Lower leg skin (tissue), 4 donors: ENCODE measurements at regions not wholly inside any gene's neighbourhood (a gene's known extent, or its start where the extent isn't known, plus 50 kb on each side); places are given as distances from the start of the nearest gene placed in this dataset.

Experiments used
- DNase-seq, 2 donors: peaks; one replicate each; pipeline ENCODE4 v3.0.0-alpha.2; 2019; ENCODE audit warnings: low spot score in 2 of 2
- H3K4me3 ChIP-seq: fragments of 200-600 bp; sonication (generic); 2 replicates; pipeline ENCODE4 v1.5.1; 2017; ENCODE audit warnings: mild to moderate bottlenecking, low read depth; ENCODE audit not compliant: poor library complexity, severe bottlenecking
- POLR2A ChIP-seq, 2 donors: fragments of 450-650 bp; IDR thresholded peaks; one replicate each; pipeline ENCODE4 v1.6.1; 2016 to 2017; ENCODE audit warnings: antibody characterized with exemption in 2 of 2, mild to moderate bottlenecking in 1 of 2, moderate library complexity in 1 of 2
- WGBS, 2 donors: methylation state at CpG; one replicate each; pipeline ENCODE4 v1.1.5; 2018; 5-methylcytosine and 5-hydroxymethylcytosine counted together
- intact Hi-C: fragments of 100-400 bp; cut with DNase I; formaldehyde crosslinking; loops from one replicate; pipeline ENCODE4 v1.15.0; 2023; ENCODE audit warnings: low total_unique reads
- TF ChIP-seq, protein P1 (sequence below), 3 donors: fragments of 450-650 bp; IDR thresholded peaks; one replicate each; pipeline ENCODE4 v1.5.1; 2016; ENCODE audit warnings: antibody characterized with exemption in 3 of 3, mild to moderate bottlenecking in 3 of 3, moderate library complexity in 2 of 3

DNA sequence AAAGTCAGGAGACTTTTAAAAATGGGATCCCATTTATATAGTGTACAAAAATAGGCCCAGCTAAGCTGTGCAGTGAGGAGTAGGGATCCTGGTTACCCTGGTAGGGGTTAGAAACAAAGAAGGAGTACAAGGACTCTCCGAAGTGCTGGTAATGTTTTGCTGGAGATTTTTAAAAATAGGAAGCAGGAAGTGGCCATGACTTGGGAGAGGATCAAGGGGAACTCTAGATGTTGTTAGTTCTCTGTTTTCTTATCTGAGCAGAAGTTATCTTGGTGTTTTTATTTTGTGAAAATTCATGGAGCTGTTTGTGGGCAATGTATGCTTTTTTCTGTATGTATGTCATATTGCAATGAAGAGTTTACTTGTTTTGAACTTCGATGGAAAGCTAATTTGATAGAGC is 373.9 kb downstream of the SFMBT2 start:
- WGBS, 2 donors: 77 to 89% methylated on average over 2 of the region's 2 CpGs
- intact Hi-C loops: no loop called here
- DNase-seq: no peak

DNA sequence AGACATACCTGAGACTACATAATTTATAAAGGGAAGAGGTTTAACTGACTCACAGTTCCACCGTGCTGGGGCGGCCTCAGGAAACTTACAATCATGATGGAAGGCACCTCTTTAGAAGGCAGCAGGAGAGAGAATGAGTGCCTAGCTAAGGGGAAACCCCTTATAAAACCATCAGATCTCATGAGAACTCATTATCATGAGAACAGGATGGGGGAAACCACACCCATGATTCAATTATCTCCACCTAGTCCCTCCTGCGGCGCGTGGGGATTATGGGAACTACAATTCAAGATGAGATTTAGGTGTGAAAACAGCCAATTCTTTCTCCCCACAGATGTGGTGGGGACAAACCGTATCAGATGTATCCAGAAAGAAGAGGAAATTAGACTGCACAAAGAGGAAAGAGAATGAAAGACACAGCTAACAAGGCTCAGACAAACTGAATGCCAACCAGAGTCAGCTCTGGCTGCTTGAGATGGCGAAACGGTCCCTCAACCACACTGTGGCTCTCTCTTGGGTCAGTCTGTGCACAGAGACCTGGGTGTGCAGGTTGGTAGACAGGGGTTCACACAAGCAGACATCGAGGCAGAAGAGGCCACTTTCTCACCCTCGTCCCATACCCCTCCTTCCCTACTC is 375.6 kb downstream of the SFMBT2 start:
- 76 to 77% methylated on average over 10 of the region's 10 CpGs for WGBS, 2 donors
- no peak for DNase-seq
- intact Hi-C loops: no loop called here
- no peak overlapping the region for H3K4me3 ChIP-seq
- TF ChIP-seq POLR2A (IDR thresholded peaks at IDR 0.05): no peak
- TF ChIP-seq, protein P1, sequence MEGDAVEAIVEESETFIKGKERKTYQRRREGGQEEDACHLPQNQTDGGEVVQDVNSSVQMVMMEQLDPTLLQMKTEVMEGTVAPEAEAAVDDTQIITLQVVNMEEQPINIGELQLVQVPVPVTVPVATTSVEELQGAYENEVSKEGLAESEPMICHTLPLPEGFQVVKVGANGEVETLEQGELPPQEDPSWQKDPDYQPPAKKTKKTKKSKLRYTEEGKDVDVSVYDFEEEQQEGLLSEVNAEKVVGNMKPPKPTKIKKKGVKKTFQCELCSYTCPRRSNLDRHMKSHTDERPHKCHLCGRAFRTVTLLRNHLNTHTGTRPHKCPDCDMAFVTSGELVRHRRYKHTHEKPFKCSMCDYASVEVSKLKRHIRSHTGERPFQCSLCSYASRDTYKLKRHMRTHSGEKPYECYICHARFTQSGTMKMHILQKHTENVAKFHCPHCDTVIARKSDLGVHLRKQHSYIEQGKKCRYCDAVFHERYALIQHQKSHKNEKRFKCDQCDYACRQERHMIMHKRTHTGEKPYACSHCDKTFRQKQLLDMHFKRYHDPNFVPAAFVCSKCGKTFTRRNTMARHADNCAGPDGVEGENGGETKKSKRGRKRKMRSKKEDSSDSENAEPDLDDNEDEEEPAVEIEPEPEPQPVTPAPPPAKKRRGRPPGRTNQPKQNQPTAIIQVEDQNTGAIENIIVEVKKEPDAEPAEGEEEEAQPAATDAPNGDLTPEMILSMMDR (IDR thresholded peaks at IDR 0.05): no peak

More for the DNA sequence above, 373.9 kb downstream of the SFMBT2 start:
- no peak for TF ChIP-seq POLR2A (IDR thresholded peaks at IDR 0.05)
- TF ChIP-seq, protein P1 (IDR thresholded peaks at IDR 0.05): no peak
- no peak overlapping the region for H3K4me3 ChIP-seq

DNA sequence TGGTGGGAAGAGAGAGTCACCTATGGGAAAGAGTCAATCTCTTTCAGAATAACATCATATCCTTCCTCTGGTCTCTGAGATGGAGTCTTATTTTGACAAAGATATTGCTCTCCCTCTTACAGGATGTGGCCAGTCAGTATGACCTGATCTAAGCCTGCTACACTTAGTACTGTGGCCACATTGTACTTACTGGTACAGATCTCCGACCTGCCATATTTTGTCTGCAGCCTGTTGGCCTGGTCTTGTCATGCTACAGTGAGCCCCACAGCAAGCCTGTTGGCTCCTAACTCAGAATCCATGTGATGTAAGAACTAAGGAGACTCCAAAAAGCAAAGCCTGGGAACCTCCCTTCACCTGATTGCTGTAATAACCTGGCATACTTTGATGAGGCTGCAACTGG is 377.8 kb downstream of the SFMBT2 start:
- intact Hi-C loops: no loop called here

DNA sequence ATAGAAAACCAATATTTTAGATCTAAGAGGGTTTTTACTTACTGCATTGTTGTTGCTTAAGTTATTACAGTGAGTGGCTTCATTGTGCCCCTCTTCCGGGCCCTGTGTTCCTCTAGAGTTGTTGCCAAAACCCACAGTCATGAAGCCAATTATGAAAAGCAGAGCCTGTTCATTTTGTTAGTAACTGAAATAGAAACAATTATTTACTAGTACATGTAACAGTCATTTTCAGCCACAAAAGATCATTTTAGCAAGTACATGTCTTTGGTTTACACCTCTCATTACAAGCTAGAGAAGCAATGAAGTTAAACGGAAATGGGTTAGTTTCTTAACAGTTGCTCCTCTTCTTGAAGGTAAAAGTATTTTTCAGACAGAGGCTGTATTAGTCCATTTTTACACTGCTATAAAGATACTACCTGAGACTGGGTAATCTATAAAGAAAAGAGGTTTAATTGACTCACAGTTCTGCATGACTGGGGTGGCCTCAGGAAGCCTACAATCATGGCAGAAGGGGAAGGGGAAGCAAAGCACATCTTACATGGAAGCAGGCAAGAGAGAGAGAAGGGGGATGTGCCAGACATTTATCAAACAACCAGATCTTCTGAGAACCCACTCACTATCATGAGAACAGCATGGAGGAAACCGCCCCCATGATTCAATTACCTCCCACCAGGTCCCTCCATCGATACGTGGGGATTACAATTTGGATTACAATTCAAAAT is 380.5 kb downstream of the SFMBT2 start:
- intact Hi-C loops: no loop called here
- TF ChIP-seq POLR2A (IDR thresholded peaks at IDR 0.05): no peak
- TF ChIP-seq, protein P1 (IDR thresholded peaks at IDR 0.05): no peak
- no peak for DNase-seq
- WGBS, 2 donors: 87 to 88% methylated on average over 5 of the region's 5 CpGs
- H3K4me3 ChIP-seq: no peak overlapping the region

More for the DNA sequence above, 377.8 kb downstream of the SFMBT2 start:
- no peak for TF ChIP-seq POLR2A (IDR thresholded peaks at IDR 0.05)
- TF ChIP-seq, protein P1 (IDR thresholded peaks at IDR 0.05): no peak
- DNase-seq: no peak
- H3K4me3 ChIP-seq: no peak overlapping the region
- 92 to 100% methylated on average over 1 of the region's 1 CpG for WGBS, 2 donors

DNA sequence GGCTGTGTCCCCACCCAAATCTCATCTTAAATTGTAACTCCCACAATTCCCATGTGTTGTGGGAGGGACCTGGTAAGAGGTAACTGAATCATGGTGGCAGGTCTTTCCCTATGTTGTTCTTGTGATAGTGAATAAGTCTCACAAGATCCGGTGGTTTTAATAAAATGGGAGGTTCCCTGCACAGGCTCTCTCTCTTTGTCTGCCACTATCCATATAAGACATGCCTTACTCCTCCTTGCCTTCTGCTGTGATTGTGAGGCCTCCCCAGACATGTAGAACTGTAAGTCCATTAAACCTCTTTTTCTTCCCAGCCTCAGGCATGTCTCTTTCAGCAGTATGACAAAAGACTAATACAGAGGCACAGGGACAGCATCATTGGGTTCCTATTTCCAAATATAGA is 381.2 kb downstream of the SFMBT2 start:
- no peak for DNase-seq
- no peak overlapping the region for H3K4me3 ChIP-seq
- intact Hi-C loops: no loop called here
- WGBS, 2 donors: 47 to 96% methylated on average over 1 of the region's 1 CpG
- TF ChIP-seq, protein P1 (IDR thresholded peaks at IDR 0.05): no peak
- no peak for TF ChIP-seq POLR2A (IDR thresholded peaks at IDR 0.05)
